C4-2B (cell line): ENCODE measurements at regions not wholly inside any gene's neighbourhood (a gene's known extent, or its start where the extent isn't known, plus 50 kb on each side); places are given as distances from the start of the nearest gene placed in this dataset.

Experiments
- CTCF ChIP-seq: fragments of 450-650 bp; conservative IDR thresholded peaks from 2 replicates; pipeline ENCODE4 v1.5.1; 2017; ENCODE audit warnings: mild to moderate bottlenecking
- ZFX ChIP-seq: fragments of 450-650 bp; IDR thresholded peaks from 2 replicates; pipeline ENCODE4 v1.6.1; 2017

GRCh38 chr3:18649666-18650363, 224.7 kb upstream of the SATB1 start:
- TF ChIP-seq CTCF (no peak), ZFX (no peak)
